MV-4-11 (cell line): ENCODE measurements at regions not wholly inside any gene's neighbourhood (a gene's known extent, or its start where the extent isn't known, plus 50 kb on each side); places are given as distances from the start of the nearest gene placed in this dataset.
"Not testable (repeated sequence)": the region's sequence is repeated elsewhere in the genome, so short reads cannot be mapped to it uniquely, and the experiment has no call there.

Experiments
- DNase-seq: peaks from one replicate; lab custom pipeline; 2025; lab: John Stamatoyannopoulos, UW

DNA sequence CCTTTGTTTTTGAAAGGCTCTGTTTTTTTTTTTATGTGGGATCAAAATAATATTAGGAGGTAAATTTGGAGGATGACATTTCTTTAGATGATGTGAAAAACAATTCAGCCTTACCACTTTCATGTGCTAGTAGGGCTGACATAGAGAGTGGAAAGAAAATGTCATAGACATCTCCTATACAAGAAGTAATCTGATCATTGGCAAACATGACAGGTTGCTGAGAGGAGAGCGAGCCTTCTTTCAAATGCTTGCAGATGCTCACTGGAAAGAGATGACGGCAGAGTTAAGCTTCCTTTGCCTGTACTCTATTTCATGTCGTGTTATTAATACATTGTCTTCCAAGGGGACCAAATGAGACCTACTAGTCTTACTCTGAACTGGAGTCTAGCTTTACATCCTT is 160.1 kb upstream of the DAP start:
- no peak for DNase-seq

DNA sequence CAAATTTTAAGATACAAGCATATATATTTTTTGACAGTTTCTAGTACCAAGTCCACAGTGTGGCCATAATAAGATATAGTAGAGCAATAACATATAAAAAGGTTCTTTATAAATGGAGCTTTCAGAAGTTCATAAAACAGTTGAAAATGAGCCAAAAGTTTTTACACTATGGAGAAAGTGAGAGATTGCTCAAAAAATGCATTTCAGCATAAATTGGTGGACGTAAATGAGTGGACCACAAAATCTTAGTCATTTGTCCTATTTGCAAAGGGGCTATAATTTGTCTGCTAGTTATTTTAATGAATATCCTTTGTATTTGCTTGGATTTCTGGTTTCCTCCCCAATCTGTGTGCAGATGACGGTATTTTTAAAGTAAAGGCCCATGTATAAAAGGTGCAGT is 159.4 kb upstream of the DAP start:
- no peak for DNase-seq

DNA sequence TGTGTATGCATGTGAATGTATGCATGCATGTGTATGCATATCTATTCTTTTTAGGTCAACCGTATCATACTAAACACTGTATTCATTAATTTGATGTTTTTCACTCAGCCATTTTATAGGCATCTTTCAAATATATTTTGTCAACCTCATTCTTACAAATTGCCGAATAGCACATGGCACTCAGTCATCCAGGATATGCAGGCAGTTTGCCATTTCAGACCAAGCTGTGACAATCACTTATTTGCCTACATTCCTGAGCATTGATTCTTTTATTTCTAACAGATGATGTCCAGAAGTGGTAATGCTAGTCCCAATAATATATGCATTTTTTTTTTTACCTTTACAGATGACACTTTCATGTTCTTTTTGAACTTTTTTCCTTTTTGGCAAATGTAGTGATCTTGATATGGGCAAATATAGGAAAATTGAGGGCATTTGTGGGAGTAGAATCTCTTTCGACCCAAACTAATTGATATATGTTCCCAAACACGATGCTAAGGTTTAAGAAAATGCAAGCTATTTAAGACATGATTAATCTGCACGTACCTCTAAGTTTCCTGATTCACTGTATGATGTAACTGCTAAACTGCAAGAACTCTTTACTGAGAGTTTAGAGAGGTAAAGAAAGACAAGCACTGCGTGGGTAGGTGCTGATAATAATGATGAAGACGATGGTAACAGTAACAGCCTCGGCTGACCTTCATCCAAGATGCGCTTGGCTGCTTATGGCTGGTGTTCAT is 153.9 kb upstream of the DAP start:
- no peak for DNase-seq

- DNase-seq = peak; percentile 97
These were observed 152.8 kb upstream of the DAP start for GRCh38 chr5:10913841-10914240.

DNA sequence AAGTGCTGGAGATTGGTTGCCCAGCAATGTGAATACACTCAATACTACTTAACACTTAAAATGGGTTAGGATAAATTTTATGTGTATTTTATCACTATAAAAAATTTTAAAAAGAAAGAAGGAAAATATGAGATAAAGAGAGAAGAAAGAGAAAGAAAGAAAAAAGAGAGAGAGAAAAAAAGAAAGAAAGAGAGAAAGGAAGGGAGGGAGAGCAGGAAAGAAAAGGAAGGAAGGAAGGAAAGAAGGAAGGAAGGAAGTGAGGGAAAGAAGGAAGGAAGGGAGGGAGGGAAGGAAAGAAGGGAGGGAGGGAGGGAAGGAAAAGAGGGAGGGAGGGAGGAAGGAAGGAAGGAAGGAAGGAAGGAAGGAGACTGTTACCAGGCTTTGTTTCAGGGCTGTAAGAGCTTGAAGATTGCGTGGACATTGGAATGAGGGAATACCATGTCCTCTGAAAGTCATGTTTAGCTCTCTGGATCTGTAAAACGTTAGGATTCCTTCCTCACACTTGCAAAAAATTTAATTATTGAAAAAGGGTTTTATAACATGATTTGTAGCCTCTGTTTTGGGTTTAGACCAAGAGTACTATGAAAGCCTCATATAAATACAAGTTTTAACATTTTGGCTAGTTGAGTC is 152.3 kb upstream of the DAP start:
- no peak for DNase-seq

DNA sequence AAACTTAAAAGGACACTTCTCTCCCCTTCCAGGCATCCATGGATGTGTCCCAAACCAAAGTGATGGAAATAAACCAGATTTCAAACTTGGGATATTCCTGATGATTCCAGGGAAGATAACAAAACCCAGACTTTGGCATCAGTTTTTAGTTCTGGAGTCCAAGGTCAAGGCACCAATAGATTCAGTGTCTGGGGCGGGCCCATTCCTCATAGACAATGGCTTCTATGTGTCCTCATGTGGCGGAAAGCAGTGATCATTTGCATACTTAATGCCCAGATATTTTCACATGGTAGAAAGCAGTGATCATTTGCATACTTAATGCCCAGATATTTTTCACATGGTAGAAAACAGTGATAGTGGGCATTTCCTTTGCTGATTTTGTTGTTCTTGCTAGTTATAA is 151.4 kb upstream of the DAP start:
- no peak for DNase-seq

DNA sequence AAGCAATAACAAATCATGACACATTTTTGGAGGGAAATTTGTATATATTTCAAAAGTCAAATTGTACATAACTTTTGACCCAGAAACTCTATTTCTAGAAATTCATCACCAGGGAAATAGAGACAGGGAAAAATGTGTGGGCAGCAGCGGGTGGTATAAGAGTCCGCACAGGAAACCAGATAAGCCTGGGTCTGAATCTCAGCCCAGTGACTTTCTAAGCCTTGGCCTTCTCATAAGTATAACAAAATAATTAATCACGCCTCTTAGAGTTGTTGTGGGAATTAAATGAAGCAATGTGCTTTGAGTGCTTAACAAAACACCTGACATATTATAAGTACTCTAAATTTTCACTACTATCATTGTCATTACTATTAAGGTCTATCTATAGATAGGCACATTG is 149.2 kb upstream of the DAP start:
- no peak for DNase-seq

DNA sequence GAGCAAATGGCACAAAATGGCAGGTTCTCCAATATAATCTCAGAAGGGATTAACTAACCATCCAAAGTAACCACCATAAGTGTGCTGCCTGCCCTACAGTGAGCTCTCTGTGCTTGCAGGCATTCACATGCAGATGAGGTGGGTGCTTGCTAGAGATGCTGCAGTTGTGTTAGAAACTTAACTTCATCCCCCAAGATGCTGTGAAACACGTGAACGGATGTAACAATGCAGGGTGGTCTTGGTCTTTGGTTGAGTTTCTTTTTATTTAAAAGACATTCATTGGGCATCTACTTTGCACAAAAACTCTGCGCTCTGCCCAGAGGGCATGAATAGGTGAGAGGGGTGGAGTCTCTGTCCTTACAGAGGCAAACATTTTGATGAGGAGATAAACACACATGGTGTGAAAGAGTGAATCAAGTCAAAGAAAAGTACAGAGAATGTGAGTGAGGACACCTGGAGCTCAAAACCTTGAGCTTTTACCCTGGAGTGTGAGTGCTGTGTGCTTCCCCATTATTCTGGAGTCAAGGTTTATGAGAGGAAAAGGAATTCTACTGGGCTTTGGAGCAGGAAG is 143.9 kb upstream of the DAP start:
- DNase-seq = no peak

DNA sequence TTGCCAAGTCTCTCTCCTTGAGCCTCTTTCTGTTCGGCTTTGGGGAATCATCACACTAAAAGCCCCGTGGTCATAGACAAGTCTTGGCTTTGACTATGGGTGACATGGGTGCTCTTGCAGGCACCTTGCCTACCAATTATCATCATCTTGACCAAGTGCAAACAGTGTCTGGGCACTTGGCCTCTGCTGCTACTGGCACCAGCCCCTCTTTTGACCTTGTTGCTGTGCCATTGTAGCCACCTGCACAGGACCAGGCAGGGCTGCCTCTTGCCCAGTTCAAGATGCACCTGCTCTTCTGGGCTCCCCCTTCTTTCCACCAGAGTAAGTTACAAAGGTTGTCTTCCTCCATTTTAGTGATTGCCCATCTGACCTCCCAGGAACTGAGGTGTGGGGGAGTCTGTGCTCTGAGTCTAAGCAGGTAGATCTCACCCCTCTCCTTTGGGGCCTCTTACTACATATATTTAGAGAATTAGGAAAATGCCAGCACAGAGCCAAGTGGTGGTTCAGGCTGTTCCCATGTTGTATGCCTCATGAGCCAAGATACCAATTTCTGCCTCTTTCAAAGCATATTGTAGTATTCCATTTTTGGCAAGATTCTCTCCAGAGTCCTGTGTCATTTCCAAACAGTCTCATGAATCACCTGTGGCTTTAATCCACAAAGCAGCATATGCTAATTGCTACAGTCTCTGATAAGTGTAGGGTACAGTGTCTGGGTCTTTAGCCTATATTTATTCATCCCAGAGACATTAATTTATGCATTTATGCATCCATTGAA is 142.9 kb upstream of the DAP start:
- DNase-seq = no peak

GRCh38 chr5:10902145-10902544 is 141.1 kb upstream of the DAP start:
- DNase-seq = no peak

- no peak for DNase-seq
These were observed 137.5 kb upstream of the DAP start for GRCh38 chr5:10898514-10898913.

DNA sequence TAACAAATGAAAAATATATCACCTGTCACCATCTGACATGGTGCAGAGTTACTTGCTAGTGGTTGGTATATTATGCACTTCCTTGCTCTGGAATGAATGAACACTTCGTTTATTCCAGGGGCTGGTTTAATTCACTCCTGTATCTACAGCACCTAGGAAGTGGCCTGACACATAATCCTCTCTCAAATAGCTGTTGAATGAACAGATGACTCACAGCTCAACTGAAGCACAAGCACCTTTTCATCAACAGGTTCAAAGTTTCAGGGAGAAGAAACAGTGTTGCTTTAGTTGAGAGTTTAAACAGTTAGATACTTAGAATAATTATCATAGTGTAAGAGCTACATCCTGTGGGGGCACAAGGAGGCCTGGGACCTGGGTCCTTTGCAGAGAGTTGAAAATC is 135.0 kb upstream of the DAP start:
- no peak for DNase-seq

GRCh38 chr5:10894445-10895054 is 133.5 kb upstream of the DAP start:
- no peak for DNase-seq

DNA sequence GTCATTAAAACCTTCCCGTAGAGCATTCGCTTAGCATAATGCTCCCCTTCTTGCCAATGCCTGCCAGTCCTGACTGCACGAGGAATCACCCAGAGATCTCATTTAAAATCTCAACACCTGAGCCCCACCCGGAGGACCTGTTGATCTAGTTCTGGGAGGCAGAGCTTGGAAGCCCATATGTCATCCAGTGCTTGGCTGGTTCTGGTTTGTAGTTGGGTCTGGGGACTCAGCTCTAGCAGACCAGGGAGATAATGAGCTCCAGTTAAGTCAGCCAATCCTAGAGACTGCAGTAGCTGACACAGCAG is 131.8 kb upstream of the DAP start:
- no peak for DNase-seq

GRCh38 chr5:10892147-10892910 is 131.3 kb upstream of the DAP start:
- no peak for DNase-seq

- DNase-seq = no peak
These were observed 130.2 kb upstream of the DAP start for GRCh38 chr5:10891193-10891592.

DNA sequence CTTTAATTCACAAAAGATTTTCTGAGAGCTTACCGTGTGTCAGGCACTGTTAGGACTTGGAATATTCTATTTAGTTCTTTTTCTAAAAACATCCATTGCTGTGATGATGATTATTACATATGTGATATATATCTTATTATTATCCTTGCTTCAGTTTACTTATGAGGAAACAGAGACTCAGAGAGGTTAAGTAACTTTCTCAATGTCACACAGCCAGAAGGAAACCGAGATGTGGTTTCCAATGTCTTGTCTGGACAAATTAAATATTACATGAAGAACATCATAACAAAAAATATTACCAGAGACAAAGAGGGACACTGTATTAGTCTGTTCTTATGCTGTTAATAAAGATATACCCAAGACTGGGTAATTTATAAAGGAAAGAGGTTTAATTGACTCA is 125.5 kb upstream of the DAP start:
- no peak for DNase-seq

GRCh38 chr5:10885026-10885425 is 124.0 kb upstream of the DAP start:
- DNase-seq = peak; percentile 34

DNA sequence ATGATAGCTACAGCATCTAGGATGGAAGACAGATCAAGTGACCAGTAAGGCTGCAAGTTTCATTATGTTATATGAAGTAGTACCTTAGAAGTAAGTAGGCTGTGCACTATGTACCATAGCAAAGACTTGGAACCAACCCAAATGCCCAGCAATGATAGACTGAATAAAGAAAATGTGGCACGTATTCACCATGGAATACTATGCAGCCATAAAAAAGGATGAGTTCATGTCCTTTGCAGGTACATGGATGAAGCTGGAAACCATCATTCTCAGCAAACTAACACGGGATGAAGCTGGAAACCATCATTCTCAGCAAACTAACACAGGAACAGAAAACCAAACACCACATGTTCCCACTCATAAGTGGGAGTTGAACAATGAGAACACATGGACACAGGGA is 122.9 kb upstream of the DAP start:
- not testable (repeated sequence) for DNase-seq

GRCh38 chr5:10880934-10881333 is 119.9 kb upstream of the DAP start:
- DNase-seq = no peak

GRCh38 chr5:10876996-10877395 is 116.0 kb upstream of the DAP start:
- DNase-seq = not testable (repeated sequence)
